HG03175 (cell line): ENCODE measurements at regions not wholly inside any gene's neighbourhood (a gene's known extent, or its start where the extent isn't known, plus 50 kb on each side); places are given as distances from the start of the nearest gene placed in this dataset.
A peak's percentile ranks its signal among the peaks of the same experiment; 100 is the strongest.
"Not testable (repeated sequence)": the region's sequence is repeated elsewhere in the genome, so short reads cannot be mapped to it uniquely, and the experiment has no call there.

ENCODE experiments used
- ATAC-seq: cut with Tn5 transposase; IDR thresholded peaks from one replicate; pipeline ENCODE4 v1.9.1; 2021; ENCODE audit warnings: mild to moderate bottlenecking, moderate library complexity; ENCODE audit not compliant: unreplicated experiment

DNA sequence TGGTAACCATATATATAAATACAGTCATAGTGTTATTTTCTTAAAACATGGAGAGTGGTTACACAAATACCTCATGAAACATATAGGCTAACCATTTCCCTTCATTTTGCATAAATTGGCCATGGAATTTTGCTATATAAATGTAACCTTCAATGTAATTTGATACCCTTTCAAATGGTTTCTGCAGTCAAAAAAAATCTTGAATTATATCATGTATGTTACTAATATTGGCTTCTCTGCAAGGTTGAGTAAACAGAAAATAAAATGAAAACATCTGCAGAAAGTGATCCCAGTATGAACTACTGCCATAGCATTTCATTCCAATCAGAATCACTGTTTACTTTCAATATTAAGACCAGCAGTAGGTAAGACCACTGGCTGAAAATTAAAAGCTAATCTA, 1165.9 kb upstream of the TENM3 start:
- no peak for ATAC-seq

DNA sequence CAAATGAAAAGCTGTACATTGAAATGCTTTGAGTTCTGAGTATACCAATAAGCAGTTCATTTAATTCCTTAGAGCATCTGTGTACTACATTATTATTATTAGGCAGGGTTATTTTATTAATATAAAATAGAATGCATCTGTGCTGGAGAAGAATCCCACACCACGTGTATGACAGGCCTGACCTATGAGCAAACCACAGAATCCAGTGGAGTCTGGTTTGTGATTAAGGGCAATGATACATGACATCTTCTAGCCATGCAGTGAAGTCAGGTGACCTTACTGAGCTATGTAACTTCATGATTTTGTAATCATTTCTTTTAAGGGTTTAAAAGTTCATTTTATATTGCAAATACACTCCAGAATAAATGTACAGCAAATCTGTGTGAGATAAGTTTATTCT, 1165.0 kb upstream of the TENM3 start:
- ATAC-seq, result no peak

DNA sequence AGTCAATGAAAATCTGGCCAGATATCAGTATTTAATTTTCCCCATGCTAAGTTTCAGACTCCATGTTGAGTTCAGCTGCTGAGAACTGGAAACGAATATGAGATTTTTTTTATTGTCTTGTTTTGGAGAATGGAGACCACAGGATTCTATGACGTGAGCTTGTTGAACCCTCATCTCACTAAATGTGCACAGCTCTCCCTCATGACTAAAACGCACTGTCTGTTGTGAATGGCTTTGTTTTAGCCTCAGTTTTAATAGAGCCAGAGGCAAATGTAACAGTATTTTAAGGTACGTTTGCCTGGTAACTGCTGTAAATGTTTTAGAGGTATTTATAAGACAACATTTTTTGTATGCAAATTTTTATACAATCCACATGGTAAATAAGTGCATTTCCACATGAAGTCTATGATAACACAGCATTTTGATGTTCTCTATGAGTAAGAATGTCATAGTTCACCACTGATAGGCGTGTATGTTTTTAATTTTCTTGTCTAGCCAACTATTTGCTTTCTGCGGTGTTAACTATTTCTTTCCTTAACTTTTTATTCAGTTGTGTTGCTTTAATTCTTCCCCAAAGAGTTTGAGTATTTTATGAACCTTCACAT, 1159.3 kb upstream of the TENM3 start:
- ATAC-seq, result no peak

DNA sequence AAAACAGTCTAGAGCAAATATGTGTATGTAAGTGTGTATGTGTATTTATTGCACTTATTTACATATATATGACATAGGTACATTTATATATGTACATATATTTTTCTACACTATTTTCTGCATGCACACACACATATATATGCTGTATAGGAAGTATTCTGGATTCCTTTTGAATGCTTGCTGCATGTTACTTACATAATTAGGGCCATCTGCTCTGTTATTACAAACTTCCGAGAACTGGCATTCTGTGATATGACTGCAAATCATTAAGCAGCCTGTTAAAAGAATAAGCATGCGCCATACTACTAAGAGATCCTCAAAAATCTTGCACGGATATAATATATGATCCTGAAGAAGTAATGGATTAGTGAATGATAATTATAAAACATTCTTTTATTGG, 1157.6 kb upstream of the TENM3 start:
- no peak for ATAC-seq

DNA sequence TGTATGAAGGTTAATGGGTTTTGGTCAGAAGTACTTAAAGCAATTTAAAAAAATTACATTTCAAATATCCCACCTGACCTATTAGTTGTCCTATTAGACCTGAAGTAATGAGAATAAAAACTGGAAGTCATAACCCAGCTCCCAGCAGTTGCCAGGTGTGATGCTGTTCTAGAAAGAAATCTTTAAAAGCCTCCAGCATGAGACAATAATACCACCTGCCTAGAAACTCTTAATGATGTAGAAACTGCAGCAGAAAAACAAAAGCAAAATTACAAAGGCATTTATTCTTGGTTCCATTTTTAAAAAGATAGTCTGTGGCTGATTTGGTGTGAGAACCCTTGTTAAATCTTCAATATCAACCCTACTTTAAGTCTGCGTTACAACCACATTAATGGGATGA, 1137.7 kb upstream of the TENM3 start:
- ATAC-seq, result no peak

DNA sequence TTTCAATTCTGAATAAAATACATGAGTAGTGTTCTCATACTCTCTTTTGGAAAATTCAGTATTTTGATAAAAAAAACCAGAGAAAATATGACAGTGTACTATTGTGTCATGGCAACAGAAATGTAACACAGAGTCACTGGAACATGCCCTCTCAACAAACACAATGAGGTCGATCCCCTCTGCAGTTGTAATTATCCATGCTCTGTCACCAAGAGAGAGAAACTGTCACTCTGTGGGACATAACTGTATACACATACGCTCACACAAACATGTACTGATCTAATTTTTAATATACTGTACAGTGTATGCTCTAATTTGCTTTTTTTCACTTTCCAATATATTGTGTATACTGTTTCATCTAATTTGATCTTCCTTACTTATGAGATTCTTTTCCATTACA, 1136.8 kb upstream of the TENM3 start:
- ATAC-seq, result no peak

DNA sequence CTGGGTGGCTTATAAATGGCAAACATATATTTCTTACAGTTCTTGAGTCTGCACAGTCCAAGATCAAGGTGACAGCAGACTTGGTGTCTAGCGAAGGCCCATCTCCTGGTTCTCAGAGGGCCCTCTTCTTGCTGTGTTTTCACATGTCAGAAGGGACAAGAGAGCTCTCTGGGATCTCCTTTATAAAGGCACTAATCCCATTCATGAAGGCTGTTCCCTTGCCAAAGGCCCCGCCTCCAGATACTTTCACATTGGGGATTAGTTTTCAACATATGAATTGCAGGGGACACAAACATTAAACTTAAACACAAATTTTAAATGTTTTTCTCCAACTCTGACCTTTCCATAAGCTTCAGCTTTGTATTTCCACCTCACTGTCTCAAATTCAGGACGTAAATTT, 1135.0 kb upstream of the TENM3 start:
- ATAC-seq, result no peak

DNA sequence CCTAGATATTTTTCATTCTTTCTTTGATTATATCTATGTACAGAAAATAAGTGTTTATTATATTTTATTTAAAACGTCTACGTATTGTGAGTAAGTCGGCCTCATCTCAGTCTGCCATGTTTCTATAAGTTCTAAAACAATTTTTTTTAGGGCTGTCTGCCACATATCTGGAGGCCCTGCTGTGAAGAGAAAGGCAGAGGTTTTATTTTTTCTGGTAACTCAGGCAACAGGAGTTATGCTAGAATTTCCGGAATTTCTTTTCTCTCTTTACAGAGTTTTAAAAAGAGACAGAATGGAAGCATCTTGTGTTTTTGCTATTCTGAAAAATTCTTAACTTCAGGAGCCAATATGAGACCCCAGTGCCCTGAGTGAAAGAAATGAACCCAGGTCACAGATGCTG, 1124.0 kb upstream of the TENM3 start:
- ATAC-seq, result no peak

DNA sequence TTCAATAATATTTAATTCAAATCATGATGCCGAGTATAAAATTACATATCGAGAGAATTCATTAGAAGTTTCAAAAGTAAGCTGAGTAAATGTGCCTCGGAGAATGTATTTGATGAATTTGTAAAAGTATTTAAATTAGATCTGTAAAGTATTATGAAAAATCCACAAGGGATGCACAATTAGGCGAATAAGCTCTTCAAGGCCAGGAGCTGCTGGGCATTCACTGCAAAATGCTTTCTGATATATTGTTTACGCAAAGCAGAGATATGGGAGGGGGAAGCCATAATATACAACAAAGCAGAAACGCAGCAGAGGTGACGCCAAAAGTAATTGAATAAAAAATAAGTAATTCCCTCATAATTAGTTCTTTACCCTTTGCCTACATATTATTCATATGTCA, 1121.5 kb upstream of the TENM3 start:
- no peak for ATAC-seq

DNA sequence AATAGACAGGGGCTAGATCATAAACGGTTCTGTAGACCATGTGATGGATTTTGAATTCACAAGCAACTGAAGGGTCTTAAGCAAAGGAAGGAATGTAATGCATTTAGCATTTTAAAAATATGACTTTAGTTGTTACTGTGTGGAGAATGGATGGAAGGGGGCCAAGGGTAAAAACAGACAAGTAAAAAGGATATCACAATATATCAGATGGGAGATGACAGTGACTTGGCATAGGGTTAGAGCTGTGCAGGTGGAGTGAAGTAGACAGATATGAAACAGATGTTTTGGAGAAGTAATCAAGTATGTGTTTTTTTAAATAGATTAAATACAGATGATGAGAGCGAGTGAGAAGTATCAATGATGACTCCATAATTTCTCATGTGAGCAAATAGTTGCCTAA, 1116.0 kb upstream of the TENM3 start:
- ATAC-seq, result no peak

DNA sequence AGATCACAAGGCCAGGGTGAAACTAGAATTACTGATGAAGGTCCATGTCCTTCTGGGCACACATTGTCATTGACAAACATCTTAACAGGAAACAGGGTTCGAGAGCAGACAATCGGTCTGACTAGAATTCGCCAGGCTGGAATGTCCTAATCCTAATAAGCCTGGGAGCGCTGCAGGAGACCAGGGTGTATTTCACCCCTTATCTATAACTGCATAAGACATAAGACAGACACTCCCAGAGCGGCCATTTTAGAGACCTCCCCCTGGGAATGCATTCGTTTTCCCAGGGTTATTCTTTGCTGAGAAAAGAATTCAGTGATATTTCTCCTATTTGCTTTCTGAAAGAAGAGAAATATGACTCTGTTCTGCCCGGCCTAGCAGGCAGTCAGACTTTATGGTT, 1112.9 kb upstream of the TENM3 start:
- not testable (repeated sequence) for ATAC-seq

DNA sequence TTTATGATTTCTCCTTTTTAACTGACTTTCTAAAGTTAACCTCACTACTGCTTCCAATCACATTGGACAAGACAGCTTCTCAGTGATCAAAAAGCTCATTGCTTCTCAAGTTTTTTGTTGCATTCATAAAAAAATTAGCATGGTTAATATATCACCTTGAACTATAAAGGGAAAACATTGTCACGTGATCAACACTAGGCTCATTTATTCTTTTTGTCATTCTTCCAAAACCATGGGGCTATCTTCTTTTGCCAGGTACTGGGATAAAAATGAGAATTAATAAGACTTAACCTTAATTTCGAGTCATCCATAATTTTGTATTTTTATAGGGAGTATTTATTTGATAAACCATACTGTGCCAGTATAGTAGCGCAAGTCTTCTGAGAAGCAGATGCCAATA, 1105.9 kb upstream of the TENM3 start:
- ATAC-seq, result no peak

DNA sequence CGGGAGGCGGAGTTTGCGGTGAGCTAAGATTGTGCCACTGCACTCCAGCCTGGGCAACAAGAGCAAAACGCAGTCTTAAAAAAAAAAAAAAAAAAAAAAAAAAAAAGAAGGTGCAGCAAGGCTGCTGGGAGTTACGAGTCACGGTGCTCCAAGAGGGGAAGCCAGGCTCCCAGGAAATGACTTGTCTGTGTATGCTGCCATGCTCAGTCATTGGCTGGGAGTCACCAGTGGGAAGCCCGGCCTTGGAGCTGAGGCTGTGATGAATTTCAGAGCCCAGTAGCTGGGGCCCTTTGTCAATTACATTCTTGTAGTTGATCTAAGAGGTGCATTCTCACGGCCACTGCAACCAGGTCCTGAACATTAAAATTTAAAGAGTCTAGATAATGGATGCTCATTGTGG, 1105.1 kb upstream of the TENM3 start:
- ATAC-seq, result no peak

DNA sequence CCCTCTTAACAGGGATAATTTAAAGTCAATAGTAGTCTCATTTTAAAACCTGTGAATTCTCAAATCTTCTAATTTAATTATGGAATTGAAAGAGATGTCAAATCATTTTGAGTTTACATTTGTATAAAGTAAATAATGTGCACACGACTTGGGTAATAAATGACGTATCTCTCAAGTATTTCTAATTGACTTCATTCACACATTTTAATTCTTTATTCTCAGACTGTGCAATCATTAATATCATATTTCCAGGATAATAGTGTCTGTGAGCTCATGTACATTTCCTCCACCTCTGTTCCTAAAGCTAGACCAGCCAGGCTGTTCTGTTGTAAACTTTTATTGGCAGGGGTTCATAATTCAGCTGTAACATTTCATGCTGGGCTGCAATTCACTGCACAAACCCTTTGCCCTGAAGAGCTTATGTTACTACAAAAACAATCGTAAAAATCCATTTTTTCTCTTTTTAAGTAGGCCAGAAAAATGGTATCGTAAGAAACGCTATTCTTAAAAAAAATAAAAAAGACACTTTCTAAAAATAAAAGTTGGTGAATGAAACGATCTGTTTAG, 1103.1 kb upstream of the TENM3 start:
- no peak for ATAC-seq

DNA sequence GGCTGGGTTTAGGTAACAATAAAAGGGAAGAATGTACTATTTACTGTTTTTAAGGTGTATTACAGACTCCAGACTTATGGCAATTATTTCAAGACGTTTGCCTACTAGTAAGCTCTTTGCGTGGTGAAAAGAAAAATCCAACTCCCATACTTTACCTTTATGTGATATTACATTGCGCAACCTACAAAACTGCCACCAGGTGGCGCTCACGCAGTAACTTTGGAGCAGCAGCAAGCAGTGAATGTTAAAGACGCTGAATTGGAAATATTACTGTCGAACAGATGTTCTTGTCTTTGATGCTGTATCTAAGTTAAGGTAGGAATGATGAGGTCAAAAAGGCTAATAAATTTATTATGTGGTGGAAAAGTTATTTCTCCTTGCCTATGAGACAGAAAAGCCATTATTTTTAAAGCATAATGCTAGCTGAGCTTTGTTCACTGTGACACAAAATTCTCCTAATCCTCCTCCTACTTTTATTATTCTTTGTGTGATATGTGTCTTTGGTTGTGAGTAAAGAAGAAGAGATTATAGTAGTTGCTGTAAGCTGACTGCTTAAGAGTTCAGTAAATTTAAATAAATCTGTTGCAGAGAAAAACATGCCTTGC, 1099.8 kb upstream of the TENM3 start:
- ATAC-seq, result peak; percentile 88

DNA sequence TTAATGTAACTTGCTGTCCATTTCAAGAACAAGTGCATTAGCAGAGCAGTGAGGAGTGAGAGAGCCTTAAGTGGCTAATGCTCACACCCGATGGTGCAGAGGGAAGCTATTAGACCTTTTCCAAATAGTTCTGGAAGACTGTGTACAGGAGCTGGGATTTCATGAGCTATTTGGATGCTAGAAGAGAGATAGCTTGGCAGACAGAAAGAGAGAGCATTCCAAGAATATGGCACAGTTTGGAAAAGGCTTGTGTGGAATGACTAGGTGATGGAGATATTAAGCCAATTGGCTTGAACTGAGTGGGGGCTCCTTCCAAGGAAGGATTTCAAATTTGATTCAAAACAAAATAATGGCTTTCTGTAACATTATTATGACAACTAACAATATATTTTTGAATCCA, 1097.2 kb upstream of the TENM3 start:
- no peak for ATAC-seq

DNA sequence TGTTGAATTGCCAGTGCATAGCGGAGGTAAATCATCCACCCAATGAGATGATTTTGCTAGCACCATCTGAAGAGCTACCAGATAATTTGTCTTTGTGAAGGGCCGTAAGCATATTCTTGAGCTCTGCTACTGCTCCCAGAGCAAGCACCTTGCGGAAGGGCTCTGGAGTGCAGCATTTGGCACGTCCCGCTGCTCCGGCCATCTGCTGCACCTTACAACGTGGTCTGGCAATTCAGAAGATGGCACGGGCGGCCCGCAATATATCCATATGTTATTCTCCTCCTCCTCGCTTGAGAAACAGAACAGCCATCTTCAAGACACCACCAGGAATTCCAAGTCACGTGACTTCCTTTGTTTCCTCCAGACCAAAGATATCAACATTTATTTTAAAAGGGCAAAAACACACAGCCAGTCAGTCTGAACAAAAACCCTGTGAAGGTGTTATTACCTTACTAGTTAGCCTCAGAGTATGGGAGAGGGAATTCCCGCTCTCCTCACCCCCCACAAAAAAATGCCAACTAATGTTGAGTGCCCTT, 1095.7 kb upstream of the TENM3 start:
- no peak for ATAC-seq

DNA sequence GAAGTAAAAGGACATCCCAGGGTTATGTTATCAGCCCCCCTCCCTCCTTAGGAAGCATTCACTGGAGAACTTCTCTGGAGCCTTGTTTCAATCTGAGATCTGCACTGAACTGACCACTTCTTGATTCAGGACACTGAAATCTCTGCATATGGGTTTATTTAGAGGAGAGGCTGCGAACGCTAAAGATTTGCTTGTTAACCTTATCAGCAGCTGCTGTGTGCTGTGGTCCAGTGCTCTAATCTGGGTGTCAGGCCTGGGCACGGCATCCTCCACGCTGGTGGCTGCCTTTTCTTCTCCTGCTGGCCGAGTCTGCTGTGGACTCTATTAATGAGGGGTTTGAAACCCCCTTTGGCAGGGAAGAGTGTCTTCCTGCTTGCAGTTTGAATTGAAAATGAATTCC, 1094.7 kb upstream of the TENM3 start:
- no peak for ATAC-seq

DNA sequence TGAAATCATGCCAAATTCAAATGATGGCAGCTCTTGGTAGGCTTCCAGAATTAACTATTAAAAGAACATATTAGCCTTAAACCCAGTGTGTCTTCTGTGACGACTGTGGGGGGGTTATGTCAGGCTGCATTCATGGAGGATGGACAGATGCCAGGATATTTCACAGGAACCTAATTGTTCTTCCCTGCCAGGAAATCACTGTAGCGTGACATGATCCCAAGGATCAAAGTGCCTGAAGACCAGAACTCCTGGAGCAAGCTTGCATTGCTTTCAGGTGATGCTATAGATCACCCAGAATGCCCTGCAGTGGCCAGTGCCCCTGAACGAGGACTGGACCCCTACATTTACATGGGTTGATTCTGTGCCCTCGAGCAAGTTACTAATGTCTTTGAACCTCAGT, 1093.0 kb upstream of the TENM3 start:
- ATAC-seq, result no peak

DNA sequence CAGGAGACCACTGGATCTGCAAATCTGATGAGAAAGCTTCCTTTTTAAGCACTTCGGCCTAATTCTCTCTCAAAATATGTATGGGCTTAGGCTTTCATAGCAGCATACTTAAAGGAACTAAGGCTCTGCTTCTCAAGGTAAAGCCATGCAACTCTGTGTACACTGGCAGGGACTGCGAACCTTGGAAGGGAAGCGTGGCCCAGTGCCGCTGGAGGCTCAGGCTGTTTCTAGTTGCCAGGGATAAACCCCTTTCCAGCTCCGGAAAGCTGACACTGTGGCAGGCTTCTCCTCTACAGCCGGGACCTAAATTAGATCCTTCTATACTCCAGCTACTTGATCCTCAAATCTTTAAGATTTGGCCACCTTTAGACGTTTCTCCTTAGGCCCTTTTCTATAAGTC, 1091.3 kb upstream of the TENM3 start:
- ATAC-seq, result no peak

DNA sequence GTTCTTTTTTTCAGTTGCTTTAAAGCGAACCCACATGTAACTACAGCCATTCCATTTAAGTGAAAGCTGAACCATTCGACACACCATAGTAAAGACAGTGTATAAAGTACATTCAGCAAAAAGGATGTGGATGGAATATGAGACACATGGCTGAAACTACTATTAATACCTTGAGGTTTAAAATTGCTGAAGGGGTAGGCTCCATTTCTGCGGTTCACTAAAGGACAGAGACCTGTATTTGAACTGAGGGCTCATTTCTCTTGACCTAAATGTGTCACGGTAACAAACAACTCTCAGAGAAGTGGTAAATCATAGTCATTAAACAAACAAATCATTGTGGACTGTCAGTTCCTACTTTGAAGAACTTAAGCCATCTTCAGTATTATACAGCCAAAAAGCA, 1085.6 kb upstream of the TENM3 start:
- ATAC-seq, result no peak

DNA sequence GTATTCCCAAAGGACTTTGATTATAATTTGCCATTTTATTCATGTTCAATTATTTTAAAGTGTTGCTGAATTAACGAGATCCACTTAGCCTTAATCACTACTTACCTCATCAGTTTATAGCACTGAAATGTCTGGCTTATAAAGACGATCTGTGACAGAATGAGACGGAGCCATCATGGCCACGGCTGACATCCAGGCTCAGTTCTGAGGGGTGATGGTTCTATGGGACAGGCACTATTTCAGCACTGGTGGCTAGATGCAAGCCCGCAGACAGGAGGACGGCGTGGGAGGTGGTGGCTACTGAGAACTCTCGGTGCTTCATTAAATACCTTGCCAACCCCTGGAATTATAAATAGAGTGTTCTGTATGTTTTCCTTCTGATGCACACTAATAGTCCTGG, 1084.2 kb upstream of the TENM3 start:
- ATAC-seq, result no peak

DNA sequence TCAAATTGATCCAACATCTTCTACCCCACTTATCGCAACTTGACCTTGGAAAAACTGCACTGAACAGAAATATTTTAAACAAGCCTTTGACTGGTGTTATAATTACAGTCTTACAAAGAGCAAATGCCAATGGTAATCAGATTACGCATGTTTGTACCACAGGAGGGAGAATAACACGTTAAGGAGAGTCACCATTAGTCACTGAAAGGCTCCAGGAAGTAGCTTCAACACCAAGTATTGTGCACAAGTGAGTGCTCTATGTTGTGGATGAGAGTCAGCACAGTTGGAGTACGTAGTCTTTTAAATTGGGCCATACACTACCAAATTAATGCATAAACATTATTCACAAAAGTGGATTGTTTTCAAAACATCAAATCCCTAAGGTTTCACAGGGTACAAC, 1081.5 kb upstream of the TENM3 start:
- no peak for ATAC-seq
